DMS 273 (cell line): ENCODE measurements at regions not wholly inside any gene's neighbourhood (a gene's known extent, or its start where the extent isn't known, plus 50 kb on each side); places are given as distances from the start of the nearest gene placed in this dataset.
"Not testable (repeated sequence)": the region's sequence is repeated elsewhere in the genome, so short reads cannot be mapped to it uniquely, and the experiment has no call there.

ENCODE experiments used
- DNase-seq: peaks from one replicate; lab custom pipeline; 2025; ENCODE audit not compliant: unreplicated experiment; lab: John Stamatoyannopoulos, UW

DNA sequence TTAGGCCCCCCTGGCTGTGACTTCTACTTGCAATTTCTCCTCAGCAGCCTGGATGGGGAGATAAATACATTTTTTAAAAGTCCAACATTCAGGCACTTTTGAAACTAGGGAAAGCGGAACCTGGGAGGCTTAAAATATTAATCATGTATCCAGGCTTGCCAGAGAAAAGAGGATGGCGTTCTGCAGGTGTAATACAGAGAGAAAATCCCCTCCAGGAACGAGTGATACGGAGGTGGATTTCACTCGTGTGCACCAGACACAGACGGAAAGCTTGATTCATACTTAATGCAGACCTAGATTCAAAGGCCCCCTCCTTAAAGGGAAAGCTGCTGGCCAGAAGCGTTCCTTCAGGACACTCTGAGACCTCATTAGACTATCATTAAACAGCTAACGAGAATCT, 354.0 kb upstream of the BOD1L1 start:
- DNase-seq = no peak

DNA sequence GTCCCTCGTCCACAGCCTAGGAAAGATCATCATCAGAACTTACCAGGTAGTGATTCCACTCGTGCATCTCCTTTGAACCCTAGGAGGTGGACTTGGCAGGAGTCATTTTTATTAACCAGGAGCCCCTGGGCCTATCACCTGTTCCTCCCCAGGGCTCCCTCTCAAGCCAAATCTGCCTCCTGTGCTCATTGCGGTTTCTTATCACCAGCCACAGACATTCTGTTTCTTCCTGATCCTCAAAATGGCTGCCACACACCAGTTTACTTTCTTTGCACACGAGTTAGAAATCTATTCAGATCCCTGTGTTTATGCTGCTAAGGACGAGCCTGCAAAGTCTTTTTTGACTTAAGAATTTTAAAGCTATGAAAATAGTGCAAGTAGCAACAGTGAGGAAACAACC, 354.5 kb upstream of the BOD1L1 start:
- no peak for DNase-seq

DNA sequence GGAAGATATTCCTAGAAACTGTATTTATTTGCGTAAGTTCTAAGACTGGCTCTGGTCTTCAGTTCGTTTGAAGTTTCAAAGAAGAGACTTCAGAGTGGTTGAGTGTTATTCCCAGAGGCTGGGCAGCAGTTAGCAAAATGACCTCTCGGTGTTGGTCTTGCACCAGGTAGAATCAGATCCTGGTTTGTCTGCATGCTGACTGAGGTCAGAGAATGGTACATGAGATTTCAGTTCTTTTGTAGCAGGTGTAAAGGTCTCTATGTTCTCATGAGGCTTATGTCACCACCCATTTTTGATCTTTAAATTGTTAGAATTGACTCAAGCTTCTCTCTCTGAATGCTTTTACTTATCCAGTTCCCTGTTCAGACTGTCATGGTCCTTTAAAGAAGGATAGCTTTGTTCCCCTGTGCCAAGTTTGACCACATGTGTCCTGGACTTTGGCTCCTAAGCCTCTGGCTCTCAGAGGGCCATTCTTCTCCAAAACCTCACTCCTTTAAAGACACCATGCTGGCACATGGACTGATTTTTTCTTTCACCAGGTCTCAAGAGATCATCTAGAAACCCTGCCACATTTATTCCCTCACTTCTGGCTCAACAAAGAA, 355.8 kb upstream of the BOD1L1 start:
- no peak for DNase-seq

DNA sequence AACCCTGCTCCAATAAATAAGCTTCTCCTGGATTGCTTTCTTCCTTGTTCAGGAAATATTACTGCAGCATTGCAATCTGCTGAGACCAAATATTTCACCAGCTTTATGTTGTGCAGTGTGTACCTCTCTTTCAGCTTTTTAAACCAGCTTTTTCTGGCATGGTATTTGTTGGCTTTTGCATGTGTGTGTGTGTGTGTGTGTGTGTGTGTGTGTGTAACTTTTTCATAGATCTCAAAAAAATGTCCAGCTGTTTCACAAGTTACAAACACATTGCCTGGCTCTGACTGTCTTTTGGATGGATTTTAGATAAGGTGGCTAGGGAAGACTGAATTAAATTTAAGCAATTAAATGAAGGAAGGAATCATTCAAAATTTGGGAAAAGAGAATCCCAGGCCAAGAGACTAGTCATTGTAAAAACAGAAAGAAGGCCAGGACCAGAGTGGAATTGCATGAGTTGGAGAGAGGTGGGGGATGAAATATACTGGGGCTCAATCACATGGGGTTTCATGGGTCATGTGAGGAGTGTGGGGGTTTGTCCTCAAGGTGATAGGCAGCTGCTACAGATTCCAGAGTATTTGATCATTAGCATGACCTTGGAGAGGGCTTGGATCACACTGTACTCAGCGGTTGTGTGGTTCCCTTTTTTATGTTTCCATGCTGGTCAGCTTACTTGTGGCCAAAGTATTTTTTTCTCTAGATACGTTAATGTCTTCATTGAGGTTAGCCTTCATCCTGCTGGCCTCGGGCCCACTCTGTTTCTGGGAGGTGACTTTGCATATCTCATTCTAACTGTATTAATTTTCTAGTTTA, 357.7 kb upstream of the BOD1L1 start:
- DNase-seq = no peak

DNA sequence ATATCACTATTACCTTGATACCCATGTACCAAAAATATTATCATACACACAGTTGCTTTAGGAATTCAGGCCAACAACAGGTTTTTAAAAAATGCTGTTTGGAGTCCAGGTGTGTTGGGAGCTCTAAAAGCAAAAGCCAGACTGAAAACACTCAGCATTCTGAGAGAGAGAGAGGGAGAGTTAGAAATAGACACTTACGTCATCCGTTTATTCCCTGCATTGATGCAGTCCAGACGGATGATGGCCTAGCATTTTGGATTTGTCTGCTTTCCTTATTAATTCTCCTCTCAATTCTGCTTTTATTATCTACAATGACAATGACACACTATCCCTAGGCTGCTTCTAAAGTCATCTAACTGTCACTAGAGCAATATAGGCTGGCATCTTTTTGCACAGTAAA, 358.3 kb upstream of the BOD1L1 start:
- DNase-seq = no peak

DNA sequence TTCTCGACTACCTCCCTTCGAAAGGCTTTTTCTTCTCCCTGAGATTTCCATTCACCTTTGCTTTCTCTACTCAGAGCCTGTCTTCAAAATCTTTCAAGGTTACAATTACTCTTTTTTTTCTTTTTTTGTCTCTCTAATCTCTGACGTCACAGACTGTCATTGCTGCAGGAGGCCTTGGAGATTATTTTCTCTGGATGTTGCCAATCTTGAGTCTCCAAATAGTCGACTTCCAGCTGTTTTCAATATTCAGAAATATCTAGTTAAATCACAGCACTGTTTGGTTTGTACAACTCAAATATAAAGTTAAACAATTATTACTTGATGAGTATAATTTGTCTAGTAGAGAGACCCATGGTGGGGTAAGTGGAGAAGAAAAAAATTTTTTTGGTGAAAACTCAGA, 359.0 kb upstream of the BOD1L1 start:
- no peak for DNase-seq

DNA sequence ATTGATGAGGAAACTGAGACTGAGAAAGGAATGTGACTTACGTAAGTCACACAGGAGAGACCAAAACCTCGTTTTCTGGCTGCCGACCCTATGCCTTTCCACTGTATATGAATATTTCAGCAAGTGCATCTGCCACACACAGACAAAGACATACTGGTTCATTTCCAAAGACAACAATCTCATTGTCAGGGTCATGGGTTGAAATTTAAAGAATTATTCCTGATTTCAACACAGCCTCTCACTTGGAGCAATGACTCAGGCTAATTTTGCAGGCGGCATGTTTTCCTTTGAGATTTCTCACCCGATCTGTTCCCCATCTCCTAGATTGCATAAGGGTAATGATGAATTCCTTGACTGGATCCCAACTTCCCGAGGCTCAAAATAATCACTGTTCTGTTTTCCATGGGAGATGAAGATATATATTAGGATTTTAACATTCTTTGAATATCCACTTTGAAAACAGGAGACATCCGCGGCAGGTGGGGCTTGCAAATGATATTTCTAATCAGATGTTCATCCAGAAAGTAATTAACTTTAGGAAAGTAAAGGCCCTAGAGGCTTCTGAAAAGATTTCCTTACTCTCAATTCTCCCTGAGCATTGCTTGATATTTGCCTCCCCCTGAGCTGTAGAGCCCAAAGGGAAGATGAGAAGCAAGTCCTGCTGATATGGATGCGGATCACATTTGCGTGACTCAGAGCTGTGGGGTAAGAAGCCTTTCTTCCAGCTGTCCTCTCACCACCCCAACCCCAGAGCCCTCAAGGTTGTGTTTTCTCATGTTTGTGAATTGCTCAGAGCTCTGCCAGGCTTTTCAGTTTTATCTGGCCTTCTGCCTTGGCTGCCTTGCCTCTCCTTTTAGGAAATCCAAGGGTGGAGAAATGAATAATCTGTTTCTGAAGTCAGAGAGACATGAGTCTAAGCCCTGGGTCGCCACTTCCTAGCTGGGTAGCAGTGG, 361.1 kb upstream of the BOD1L1 start:
- DNase-seq = no peak

DNA sequence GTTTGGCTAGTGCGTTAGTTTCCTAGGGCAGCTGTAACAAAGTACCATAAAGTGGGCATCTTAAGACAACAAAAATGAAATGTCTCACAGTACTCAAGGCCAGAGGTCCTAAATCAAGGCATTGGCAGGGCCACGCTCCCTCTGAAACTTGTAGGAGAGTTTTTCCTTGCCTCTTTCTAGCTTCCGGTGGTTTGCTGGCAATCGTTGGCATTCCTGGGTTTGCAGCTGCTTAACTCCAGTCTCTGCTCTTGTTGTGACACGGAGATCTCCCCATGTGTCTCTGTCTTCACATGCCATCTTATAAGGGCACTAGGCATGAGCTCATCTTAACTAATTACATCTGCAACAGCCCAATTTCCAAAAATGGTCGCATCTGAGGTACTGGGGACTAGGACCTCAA, 362.0 kb upstream of the BOD1L1 start:
- DNase-seq = no peak

DNA sequence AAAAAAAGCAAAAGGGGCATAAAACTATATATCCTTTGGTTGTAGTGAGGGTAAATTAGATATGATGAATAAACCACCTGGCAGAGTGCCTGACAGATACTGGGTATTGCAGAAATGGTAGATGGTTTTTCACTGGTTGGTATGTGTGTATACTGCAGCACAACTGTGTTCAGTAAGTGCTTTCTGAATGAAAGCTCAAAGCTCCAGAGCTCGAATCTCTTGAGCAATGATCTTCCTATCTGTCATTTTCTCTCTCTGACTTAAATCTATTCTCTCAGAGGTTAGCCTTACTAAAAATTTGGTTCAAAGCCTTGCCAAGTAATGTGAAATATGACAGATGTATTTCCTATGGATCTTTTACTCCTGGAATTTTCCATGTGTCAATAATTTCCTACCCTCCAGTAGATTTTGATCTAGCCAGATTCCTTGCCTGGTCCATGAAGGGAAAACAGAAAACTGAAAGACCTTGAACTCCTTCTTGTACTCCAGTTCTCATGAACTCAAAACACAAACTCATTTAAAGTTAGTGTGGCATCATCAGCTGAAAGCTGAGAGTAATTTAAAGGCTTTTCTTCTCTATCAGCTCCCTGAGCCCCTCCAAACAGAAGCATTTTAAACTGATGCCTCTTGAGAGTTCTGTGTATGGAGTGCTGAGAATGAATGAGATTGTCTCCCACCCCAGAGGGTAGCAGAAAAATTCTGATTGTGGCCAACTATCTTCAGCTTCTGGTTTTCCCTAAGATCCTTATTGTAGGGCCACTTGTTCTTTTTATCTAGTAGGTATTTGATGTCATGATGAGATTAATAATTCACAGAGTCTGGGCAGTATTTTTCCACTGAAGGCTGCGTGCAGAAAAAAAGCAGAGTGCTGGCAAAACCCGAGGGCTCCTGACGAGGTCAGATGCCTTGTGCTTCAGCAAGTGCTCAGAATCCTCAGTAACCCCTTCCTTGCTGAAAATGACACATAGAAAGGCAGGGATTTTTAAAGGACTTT, 363.4 kb upstream of the BOD1L1 start:
- DNase-seq = no peak

DNA sequence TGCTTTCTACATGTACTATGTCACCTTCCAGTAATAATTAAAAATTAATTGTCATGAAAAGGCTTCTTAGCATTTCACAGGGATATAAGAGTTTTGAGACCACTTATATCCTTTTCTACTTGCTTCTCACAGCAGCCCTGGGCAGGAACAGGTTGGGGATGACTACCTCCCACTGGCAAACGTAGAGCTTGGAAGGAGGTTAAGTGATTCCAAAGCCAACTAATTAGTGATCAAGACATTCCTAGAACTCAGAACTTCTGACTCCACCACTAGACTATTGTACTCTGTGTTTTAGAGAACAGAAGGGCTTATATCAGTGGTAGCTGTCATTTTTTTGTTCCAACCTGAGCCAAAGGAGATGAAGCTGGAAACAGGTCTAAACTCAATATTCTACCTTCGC, 364.5 kb upstream of the BOD1L1 start:
- no peak for DNase-seq

DNA sequence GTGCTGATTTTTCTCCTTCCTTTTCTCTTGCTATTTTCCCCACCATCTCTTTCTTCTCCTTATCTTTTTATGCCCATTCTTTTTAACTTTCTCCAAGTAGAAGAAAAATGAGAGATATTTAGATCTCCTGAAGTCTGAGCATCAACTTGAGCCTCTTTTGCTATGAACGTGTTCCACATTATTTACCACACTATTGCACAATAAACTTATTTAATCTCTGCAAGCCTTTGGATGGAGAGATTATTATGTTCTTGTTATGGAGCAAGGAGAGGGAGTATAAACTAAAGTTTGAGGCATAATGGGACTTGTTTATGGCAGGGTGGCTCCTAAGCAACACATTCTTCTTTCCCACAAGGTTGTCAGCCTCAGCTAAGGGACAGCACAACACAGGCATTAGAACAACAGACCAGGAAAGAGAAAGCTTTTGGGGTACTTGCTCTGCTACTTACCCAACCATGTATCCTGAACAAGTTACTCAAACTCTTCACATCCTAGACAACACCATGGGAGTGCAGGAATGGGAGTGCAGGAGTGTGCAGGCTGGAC, 365.5 kb upstream of the BOD1L1 start:
- DNase-seq = no peak

DNA sequence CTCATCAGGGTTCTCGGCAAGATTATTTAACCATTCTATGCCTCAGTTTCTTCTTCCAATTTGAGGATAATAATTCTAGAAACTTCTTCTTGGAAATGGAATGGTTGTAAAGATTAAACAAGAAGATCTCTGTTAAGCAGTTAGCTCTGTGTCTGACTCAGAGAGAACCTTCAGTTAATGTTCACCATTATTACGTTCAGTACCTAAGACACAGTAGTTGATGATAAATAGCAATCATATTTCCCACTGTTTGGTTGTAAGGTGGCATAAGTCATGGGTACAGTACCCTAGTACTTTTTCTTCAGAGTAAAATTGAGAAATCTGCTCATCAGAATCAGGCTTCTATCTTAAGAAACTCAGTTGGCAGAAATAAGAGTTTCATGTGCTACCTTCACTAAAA, 366.5 kb upstream of the BOD1L1 start:
- no peak for DNase-seq

DNA sequence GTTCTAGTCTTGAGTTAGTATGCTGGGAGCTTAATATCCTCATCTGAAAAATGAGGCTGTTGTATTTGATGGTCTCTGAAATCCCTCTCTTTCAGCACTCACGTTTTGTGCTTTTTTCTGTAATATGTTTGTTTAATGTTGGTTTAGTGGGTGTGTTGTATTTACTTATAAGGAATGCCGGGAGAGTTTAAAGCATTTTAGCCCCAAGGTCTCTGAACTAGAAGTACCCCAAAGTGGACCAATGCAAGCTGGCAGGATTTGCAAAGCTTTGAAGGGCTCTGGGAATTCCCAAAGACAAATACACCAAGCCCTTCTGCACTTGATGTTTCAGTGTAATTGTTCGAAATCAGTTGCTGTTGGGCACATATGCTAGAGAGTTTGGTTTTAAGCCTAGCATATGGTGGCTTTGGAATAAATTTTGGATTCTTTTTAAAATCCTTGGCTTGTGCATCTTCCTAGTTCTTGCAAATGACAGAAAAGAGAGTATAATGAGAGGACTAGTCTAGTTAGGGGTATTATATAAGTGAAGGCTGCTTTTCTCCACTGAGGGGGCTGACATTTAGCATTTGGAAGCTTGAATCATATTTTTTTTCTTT, 371.4 kb upstream of the BOD1L1 start:
- no peak for DNase-seq

DNA sequence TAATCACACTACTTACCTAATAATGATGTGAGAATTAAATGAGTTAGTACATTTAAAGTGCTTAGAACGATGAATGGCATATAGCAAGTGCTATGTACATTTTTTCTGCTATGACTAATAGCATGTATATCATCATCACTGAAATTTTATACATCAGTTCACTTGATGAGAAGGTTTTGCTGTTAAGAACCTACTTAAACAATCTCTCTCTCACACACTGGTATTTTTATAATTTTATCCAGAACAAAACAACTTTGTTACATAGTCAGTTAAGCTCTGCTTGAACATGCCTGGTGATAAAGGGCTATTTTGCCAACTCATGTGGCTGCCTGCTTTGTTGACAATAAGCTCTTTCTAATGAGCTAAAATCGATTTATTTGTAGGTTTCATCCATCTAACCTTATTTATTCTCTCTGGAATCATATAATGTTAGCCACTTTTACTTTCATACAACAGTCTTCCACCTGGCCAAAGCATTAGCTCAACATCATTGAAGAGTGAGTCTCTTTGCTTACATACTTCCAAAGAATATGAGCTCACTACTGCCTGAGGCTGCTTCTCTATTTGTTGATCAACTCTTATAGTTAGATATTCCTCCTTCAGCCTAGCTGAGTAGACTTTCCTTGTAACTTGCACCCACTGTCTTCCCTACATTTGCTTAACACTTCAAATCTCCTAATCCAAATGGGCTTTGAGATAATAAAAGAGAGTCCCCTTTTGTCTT, 372.7 kb upstream of the BOD1L1 start:
- DNase-seq = no peak

DNA sequence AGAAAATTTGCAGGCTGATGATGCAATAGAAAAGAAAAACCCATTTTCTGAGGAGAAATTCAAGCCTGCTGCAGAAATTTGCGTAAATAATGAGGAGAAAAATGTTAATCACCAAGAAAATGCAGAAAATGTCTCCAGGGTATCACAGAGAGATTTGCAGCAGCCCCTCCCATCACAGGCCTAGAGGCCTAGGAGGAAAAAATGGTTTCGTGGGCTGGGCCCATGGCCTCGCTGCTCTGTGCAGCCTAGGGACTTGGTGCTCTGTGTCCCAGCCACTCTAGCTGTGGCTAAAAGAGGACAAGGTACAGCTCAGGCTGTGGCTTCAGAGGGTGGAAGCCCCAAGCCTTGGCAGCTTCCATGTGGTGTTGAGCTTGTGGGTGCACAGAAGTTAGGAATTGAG, 374.8 kb upstream of the BOD1L1 start:
- DNase-seq = not testable (repeated sequence)

DNA sequence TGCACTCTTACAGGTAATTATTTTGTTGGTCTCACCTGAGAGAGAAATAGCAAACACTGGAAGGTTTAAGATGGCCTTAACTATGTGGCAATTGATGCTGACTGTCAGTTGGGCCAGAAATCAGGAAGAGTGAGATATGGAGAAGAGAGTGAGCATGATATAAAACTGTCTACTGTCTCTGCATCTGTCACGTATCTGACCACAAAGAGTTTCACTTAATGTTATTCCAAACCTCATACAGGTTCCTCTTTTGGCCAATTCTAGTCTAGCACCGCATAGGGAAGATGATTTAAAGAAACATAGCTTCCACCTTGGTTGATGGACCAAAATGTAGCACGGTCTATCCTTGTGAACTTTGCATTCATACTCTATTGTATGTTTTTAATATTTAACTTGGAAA, 381.0 kb upstream of the BOD1L1 start:
- no peak for DNase-seq

DNA sequence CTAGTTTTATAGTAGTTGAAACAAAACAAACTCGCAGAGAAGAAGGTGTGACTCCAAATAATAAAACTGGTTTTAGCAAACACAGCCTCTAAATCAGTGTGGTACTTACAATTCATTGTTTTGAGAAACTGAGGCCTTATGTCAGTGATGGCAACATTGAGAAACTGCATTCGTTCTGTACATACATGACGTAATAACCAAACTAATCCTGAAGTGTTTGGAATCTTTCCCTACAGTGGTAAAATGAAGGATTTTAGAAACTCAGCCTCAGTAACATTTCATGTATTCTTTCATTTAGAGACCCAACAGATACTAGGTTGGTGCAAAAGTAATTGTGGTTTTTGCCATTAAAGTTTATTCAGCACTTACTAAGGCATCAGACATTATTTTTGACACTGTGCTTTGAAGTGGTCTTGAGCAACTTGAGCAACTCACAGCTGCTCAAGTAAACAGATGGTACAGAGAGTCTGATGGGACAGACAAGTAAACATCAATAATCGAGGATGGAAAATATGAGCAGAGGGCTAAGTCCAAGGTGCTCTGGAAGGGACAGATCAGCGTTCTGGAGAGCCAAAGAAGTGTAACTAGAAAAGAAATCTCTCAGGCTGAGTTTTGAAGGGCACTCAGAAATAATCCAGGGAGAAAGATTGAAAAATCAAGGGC, 390.8 kb upstream of the BOD1L1 start:
- DNase-seq = no peak

DNA sequence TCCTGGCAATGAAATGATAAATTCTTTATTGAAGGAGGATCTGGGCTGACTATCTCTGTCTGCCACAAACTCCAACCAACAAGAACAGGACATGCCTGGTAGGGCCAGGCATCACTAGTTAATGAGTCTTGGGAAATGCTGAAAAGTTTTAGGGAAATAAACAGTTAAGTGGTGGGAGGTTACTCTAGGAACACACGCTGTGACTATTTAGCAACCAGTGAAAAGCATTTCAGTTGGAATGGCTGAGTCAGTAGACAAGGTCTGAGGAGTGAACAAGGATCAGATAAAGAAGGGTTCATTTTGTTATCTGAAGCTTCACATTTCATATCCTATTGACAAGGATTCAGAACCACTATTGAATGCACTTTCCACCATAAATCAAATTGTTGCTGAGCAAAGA, 394.9 kb upstream of the BOD1L1 start:
- DNase-seq = no peak

DNA sequence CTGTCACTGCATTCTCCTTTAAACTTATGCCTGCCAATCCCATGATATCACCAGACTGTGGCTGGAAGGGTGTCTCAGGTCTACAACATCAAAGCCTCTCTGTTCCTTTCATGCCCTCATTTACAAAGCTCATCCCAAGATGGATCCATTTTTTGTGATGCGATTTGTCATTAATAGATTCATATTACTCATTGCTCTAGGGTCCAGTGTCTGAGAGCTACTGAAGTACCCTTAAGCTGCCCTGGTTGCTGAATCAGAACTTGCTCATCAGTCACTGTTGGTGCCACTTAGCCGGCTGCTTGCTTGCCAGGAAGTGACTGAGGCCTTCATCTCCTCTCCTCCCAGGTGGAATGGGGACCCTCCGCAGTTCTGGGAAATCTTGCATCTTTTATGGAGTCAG, 395.5 kb upstream of the BOD1L1 start:
- DNase-seq = no peak
